Right lobe of liver (tissue), 6 donors: ENCODE measurements at regions not wholly inside any gene's neighbourhood (a gene's known extent, or its start where the extent isn't known, plus 50 kb on each side); places are given as distances from the start of the nearest gene placed in this dataset.

Source experiments
- ATAC-seq, 4 donors: fragments of 200-7000 bp; cut with Tn5 transposase; one replicate each; pipeline ENCODE4 v1.9.1; 2020; ENCODE audit warnings: mild to moderate bottlenecking in 4 of 4, moderate library complexity in 4 of 4
- DNase-seq, 3 donors: peaks; one replicate each; pipeline ENCODE4 v3.0.0-alpha.2; 2020
- H3K27ac ChIP-seq, 3 donors: fragments of 200-600 bp; one replicate each; pipeline ENCODE4 v1.8.0; 2022
- H3K27me3 ChIP-seq, 2 donors: fragments of 200-600 bp; one replicate each; pipeline ENCODE4 v1.8.0; 2022
- H3K36me3 ChIP-seq, 4 donors: fragments of 200-600 bp; sonication (generic) in 1 of 4; one replicate each; pipeline versions ENCODE4 v1.5.1 to v1.8.0; 2017 to 2022; ENCODE audit warnings: control low read depth in 1 of 4
- H3K4me1 ChIP-seq, 4 donors: fragments of 200-600 bp; sonication (generic) in 1 of 4; one replicate each; pipeline versions ENCODE4 v1.5.1 to v1.8.0; 2017 to 2022; ENCODE audit warnings: control low read depth in 1 of 4
- H3K4me3 ChIP-seq, 3 donors: fragments of 200-600 bp; one replicate each; pipeline ENCODE4 v1.8.0; 2022
- H3K9me3 ChIP-seq, 4 donors: fragments of 200-600 bp; sonication (generic) in 1 of 4; one replicate each; pipeline versions ENCODE4 v1.5.1 to v1.8.0; 2017 to 2022; ENCODE audit warnings: control low read depth in 1 of 4
- POLR2A ChIP-seq: fragments of 450-650 bp; IDR thresholded peaks from one replicate; pipeline ENCODE4 v1.6.1; 2017; ENCODE audit warnings: antibody characterized with exemption, mild to moderate bottlenecking
- WGBS: methylation state at CpG from one replicate; pipeline ENCODE4 v1.1.6; 2018; ENCODE audit warnings: low coverage, low lambda C conversion rate; ENCODE audit not compliant: insufficient coverage; ENCODE audit errors: missing lambda C conversion rate; 5-methylcytosine and 5-hydroxymethylcytosine counted together
- intact Hi-C, 2 donors: fragments of 100-400 bp; cut with DNase I; formaldehyde crosslinking; loops; one replicate each; pipeline versions ENCODE4 v1.11.2 to v1.14.1; 2022
- TF ChIP-seq, protein P1 (sequence below), 4 donors: fragments of 200-600 bp in 3 of 4; fragments of 450-650 bp in 1 of 4; IDR thresholded peaks; one replicate each; pipeline versions ENCODE4 v1.5.1 to v1.8.0; 2016 to 2022; ENCODE audit warnings: antibody characterized with exemption in 4 of 4, mild to moderate bottlenecking in 2 of 4
- donor health status: DM: no; HTN: yes; CAD: no.
- donor health status: DM: no; HTN: no; CAD: no.
- donor health status: DM: no; HTN: no; CAD: no.
- donor health status: DM: no; HTN: yes; CAD: no.
- donor health status: DM: no; HTN: yes; CAD: no.

DNA sequence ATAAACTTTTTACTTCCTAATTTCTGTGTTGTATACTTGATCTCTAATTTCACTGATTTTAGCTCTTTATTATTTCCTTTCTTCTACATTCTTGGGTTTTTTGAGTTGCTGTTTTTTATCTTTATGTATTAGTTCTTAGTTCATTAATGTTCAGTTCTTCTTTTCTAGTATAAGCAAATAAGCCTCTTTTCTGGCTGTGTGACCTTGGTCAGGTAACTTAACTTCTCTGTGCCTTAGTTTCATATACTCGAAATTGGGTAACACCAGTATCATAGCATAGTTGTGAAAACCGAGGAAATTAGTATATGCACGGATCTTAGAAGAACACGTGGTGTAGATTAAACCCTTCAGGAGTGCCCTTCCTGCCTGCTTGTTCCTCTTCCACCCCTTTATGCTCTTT, 130.2 kb upstream of the C1QTNF9B start:
- ATAC-seq (no peak), DNase-seq (no peak)
- no peaks in the 10 kb centered on the region for H3K36me3 ChIP-seq
- no peak overlapping the region for H3K4me3 ChIP-seq
- intact Hi-C loops, result no loop called here
- no peaks in the 10 kb centered on the region for H3K27me3 ChIP-seq
- no peak overlapping the region for H3K27ac ChIP-seq
- TF ChIP-seq, protein P1, sequence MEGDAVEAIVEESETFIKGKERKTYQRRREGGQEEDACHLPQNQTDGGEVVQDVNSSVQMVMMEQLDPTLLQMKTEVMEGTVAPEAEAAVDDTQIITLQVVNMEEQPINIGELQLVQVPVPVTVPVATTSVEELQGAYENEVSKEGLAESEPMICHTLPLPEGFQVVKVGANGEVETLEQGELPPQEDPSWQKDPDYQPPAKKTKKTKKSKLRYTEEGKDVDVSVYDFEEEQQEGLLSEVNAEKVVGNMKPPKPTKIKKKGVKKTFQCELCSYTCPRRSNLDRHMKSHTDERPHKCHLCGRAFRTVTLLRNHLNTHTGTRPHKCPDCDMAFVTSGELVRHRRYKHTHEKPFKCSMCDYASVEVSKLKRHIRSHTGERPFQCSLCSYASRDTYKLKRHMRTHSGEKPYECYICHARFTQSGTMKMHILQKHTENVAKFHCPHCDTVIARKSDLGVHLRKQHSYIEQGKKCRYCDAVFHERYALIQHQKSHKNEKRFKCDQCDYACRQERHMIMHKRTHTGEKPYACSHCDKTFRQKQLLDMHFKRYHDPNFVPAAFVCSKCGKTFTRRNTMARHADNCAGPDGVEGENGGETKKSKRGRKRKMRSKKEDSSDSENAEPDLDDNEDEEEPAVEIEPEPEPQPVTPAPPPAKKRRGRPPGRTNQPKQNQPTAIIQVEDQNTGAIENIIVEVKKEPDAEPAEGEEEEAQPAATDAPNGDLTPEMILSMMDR (IDR thresholded peaks at IDR 0.05), result no peak
- TF ChIP-seq POLR2A, result no peak
- peaks cover 0 to 14% (median 3%) of the 10 kb centered on the region in 4 donors for H3K4me1 ChIP-seq
- WGBS, result 55% methylated on average over 4 of the region's 4 CpGs
- H3K9me3 ChIP-seq, result no peaks in the 10 kb centered on the region

DNA sequence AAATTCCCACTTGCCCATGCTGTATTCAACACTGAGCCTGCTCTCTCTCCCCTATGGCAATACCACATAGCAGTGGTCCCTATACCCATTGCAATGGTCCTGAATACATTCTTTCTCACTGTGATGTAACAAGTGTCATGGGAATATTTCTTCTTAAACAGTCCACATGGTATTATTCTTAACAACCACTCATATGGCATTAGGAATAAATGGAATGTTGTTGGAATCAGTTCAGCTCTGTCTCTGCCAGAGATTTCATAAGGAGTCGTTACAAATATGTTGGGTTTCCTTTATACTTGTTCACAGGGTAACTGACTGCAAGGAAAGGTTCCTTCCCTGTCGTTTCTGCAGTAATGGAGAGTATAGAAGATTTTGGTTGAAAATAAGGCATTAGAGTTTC, 128.3 kb upstream of the SPATA13 start:
- intact Hi-C loops, result no loop called here
- Histone ChIP-seq H3K27me3 (no peaks in the 10 kb centered on the region), H3K4me3 (peak overlapping the region in 2 of 3 donors; percentile 12 to 56), H3K27ac (peak overlapping the region; percentile 65 to 89 (median 70)), H3K36me3 (no peaks in the 10 kb centered on the region), H3K9me3 (no peaks in the 10 kb centered on the region), H3K4me1 (peaks cover 0 to 21% (median 10%) of the 10 kb centered on the region in 4 donors)
- no peak for DNase-seq
- TF ChIP-seq, protein P1 (IDR thresholded peaks at IDR 0.05), result no peak
- ATAC-seq, result peak; percentile 13 to 37 (median 24)
- WGBS, result 12% methylated on average over 2 of the region's 2 CpGs

DNA sequence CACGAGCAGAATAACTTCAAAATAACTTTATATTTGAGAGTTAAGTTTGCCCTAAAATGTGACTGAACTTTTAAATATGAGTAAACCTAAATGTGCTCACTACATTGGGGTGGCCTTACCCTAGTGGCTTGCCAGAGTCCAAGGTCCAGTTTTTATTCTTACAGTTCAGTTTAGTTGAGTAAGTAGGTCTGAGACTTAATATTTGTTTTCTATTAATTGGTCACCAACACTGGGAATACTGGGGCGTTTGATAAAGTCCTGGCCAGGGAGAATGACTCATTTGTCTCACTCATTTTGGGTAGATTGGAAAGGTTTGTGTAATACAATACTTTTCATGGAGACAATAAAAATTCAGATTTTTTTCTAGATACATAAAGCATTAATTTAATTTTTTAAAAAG, 127.8 kb upstream of the SPATA13 start:
- Histone ChIP-seq H3K27ac (peak overlapping the region; percentile 65 to 89 (median 88)), H3K27me3 (no peaks in the 10 kb centered on the region), H3K4me3 (peak overlapping the region; percentile 2 to 56 (median 31)), H3K4me1 (peaks cover 0 to 21% (median 10%) of the 10 kb centered on the region in 4 donors), H3K9me3 (no peaks in the 10 kb centered on the region), H3K36me3 (no peaks in the 10 kb centered on the region)
- intact Hi-C loops, result no loop called here
- WGBS, result 14% methylated on average over 2 of the region's 2 CpGs
- no peak for TF ChIP-seq POLR2A
- TF ChIP-seq, protein P1 (IDR thresholded peaks at IDR 0.05), result no peak
- no peak for DNase-seq
- peak; percentile 85 to 94 (median 86) for ATAC-seq

DNA sequence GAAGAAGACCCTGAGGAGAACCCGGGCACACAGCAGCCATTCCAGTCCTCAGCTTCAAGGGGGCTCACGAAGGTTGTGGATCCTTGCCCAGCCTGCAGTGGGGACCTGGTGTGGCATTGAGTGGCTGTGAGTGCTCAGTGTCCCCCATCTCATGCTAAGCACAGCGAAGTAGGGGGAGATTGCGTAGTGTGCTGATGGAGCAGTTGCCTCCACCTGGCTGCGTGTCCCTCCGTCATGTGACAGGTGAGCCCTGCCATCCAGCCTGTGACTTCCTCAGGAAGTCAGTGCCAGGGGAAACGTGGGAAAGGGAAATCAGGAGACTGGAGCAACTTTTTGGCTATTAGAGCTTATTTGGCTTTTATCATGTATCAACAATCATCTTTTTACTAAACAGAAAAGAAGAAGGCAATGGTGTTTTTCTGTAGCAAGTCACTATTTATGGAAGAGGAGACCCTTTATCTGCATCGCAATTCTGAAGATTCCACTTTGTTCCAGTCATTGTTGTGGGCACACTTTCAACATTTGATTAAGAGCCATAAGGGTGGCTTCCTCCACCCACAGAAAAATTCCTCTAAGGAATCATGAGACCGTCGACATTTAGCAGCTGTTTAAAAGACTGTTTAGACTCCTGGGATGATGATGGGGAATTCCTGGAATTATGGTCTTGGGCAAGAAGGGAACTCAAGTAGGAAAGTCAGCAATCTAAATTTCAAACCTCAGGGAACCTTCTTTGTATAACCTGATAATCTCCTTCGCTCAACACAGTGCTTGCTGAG, 126.8 kb upstream of the SPATA13 start:
- 48% methylated on average over 6 of the region's 11 CpGs for WGBS
- H3K9me3 ChIP-seq, result no peaks in the 10 kb centered on the region
- H3K27ac ChIP-seq, result peak overlapping the region; percentile 65 to 89 (median 88)
- peak; percentile 66 to 83 (median 82) for ATAC-seq
- intact Hi-C loops, result no loop called here
- peaks cover 0 to 21% (median 10%) of the 10 kb centered on the region in 4 donors for H3K4me1 ChIP-seq
- H3K4me3 ChIP-seq, result peak overlapping the region; percentile 2 to 56 (median 31)
- DNase-seq, result peak; percentile 71 to 82 (median 80)
- no peaks in the 10 kb centered on the region for H3K36me3 ChIP-seq
- peak; percentile 55 for TF ChIP-seq POLR2A
- TF ChIP-seq, protein P1 (IDR thresholded peaks at IDR 0.05), result no peak
- no peaks in the 10 kb centered on the region for H3K27me3 ChIP-seq
